NCI-H1694 treated with DMSO at 0.1 percent for 48 hours (cell line): ENCODE measurements at regions not wholly inside any gene's neighbourhood (a gene's known extent, or its start where the extent isn't known, plus 50 kb on each side); places are given as distances from the start of the nearest gene placed in this dataset.

Experiments
- DNase-seq: peaks from one replicate; lab custom pipeline; 2025; lab: John Stamatoyannopoulos, UW

DNA sequence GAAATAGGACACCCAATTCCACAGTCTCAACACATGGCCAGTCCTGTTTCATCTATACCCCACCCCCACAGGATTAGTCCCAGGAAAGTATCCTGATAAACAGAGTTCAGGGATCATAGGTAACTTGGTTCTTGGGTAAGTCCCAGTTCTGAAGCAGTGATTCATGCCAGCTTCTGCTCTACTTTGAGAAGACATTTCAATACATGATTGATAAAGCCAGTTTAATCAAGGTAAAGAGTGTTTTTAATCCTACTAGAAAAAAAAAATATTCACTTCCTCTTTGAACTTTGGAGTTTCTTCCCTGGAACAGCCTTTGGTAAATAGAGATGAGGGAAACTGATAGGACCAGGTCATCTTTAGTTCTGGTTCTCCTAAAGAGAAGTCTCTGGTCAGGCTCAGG, 142.4 kb downstream of the TLR5 start:
- DNase-seq: no peak

DNA sequence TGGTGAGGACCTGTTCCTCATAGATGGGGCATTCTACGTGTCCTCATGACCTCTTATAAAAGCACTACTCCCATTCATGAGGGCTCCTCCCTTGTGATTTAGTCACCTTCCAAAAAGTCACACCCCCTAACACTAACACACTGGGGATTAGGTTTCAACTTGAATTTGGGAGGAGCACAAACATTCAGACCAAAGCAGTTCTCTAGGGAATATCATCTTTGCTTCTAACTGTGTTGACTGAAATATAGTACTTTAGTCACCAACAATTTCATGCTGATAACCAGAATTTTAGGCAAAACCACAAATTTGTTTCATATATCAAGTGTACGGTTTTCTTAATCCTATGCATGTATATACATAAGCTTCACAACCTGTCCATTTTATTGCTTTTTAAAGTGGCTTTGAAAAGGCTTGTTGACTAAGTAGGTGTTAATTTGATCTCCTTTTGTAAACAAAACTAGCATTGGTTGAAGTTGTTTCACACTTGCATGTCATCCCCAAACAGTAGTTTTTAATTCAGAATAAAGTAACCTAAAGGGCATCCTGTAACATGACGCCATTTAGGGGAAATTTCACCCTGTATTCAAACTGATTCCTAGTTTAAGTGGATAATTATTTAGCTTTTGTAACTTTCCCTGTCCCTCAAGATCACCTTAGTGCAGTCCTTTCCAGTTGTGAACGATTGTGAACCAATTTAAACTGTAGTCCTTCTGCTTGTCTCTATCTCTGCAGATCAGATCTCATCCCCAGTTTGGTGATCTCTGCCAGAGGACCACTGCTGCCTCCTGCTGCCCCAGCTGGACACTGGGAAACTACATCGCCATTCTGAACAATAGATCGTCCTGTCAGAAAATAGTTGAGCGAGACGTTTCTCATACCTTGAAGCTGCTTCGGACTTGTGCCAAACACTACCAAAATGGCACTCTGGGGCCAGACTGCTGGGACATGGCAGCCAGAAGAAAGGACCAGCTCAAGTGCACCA, 141.1 kb downstream of the TLR5 start:
- DNase-seq: no peak

DNA sequence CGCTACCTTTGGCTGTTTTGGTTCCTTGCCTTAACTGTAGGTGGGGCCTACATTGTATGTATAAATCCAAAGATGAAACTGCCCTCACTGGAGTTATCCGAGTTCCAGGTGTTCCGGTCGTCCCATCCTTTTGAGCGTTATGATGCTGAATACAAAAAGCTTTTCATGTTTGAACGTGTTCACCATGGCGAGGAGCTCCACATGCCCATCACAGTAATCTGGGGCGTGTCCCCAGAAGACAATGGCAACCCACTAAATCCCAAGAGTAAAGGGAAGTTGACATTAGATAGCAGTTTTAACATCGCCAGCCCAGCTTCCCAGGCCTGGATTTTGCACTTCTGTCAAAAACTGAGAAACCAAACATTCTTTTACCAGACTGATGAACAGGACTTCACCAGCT, 139.5 kb downstream of the TLR5 start:
- no peak for DNase-seq

DNA sequence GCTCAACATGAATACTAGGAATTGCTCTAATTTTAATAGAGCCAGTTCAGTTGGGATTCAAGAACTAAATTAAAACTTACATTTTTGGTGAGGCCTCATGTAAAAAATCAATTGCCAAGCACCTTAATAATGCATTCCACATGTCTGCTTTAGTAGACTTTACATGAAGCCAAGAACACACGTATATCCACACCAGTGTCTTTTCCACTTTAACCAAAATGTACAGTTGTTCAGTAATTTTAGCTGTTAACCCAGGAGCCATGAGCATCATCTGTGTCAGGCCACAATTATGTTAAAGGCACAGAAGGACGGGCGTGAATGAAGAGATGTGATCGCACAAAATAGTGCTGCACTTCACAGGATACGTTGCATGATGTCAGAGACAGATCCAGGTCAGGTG, 136.7 kb downstream of the TLR5 start:
- no peak for DNase-seq

DNA sequence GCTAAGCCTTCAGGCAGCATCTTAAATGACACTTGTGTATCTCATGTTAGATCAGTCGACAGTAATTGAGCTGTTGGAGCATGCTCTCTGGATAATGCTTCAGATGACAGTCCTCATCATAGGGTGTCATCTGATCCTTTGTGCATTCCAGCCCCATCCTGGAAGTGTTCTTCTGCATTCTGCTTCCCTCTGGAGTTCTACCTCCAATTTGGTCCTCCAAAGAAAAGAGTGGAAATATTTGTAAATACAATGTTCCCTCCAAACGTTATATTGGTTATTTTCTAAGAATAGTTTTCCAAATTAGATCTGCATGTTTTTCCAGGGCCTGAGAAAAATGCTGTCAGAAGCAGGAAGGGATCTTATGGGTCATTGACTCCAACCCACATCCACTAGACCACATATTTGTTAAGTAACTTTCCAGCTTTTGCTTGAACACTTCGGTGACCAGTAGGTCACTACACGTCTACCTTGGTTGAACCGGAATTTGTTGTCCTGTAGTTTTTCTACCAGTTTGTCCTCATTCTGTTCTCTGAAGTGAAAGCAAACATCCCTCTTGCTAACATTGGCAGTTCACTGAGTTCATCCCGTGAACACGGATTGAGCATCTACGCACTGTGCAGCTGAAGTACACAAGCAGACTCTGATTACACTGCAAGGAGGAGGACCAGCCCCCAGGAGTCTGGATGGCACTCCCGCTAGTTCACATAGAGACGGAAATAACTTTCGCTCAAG, 136.0 kb downstream of the TLR5 start:
- DNase-seq: no peak

DNA sequence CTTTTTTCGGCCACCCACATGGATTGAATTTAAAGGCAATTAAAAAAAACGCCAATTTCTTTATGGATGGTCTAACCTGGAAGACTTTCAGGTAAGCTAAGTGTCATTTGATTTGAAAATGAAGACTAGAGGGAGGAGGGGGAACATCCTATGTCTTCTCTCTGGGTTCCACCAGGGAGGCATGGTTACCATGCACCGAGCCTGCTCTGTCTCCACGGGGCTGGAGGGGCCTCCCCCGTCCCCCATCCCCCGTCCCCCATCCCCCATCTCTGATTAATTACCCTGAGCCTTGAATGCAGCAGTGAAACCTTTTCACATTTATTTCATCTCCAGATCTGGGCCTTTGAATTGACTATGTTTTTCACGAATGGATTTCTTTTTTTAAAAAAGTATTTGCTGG, 135.1 kb downstream of the TLR5 start:
- no peak for DNase-seq

DNA sequence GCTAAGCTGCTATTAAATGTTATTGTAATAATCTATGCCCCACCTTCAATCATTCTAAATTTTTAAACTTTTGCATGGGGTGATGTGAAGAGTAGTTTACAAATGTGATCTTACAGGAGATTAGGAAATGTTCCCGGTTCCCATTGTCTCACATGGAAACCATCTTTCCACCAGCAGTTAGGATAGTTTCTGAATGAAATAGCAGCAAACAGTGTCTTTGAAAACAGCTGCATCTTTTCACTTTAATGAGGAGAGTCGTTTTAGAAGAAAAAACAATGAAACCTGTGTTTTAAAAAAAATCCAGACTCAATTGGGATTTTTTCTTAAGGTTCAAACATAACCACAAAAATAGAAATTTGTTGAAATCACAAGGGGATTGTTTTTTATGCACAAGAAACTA, 134.2 kb downstream of the TLR5 start:
- no peak for DNase-seq

DNA sequence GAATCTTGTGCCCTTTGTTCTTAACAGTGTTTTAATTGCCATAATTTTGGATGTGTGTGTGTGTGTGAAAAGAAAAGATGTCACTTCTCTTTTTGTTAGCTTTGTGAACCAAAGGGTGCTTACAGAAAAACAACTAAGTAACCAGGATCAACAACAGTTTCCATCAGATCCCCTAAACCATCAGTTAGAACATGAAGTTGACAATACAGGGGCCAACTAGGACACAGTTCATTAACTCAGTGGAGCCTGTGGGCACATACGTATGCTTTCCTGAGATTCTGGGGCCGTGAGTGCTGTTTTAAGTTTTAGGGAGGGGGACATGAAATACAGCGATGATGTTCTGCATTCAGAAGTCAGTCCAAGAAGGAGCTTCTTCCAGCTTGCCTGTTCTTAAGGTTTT, 133.6 kb downstream of the TLR5 start:
- no peak for DNase-seq

DNA sequence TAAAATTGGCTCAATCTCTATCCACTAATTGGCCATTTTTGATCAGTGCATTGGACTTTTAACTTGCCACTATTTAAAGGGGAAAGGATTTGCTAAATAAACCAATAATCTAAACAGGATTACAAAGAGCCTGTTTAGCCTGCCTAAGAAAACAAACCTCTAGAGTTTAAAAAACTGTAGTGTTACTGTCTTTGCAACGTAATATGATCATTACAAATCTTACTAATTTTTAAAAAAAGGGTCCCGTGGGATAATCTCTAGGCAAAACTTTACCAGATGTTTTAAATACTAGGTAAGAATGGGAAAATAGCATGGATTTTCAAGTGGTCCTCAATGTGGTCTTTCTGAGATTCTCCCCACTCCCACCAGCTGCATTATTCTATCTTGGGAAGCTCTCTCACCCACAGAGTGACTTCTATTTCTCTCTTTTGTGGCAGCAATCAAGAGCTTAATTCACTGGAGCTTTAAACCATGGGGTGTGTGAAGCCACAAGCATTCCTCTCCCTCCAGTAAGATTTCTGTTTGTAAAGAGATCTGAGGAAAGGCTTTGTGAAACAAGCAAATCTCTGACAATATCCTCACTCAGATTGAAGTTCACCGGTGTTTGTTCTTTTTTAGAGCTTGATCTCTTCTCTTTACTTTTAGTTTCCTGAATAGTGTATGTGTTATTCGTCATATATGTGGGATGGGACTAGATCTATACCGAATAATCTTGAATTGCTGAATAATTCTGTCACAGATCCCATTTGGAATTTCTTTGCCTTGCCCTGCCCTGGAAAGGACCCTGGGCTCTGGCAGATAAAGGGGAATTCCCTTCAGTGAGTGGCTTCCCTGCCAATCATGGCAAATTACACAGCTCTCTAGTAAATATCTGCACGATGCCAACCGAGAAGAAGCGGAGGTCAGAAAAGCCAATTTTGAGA, 132.2 kb downstream of the TLR5 start:
- DNase-seq: no peak

DNA sequence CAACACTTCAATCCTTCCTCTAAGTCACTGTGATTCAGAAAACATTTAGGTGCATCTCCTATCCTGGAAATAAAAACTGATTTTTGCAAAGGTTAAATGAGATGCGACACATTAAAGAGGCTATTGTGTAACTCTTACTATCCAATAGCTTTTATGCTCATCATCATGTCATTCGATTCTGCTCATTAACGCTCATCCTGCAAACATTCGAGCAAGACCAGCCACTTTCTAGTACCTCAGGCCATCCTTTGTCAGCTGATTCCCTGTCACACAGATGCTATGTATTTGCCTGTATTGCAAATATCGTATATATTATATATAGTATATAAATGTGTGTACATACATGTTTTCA, 131.6 kb downstream of the TLR5 start:
- DNase-seq: no peak

DNA sequence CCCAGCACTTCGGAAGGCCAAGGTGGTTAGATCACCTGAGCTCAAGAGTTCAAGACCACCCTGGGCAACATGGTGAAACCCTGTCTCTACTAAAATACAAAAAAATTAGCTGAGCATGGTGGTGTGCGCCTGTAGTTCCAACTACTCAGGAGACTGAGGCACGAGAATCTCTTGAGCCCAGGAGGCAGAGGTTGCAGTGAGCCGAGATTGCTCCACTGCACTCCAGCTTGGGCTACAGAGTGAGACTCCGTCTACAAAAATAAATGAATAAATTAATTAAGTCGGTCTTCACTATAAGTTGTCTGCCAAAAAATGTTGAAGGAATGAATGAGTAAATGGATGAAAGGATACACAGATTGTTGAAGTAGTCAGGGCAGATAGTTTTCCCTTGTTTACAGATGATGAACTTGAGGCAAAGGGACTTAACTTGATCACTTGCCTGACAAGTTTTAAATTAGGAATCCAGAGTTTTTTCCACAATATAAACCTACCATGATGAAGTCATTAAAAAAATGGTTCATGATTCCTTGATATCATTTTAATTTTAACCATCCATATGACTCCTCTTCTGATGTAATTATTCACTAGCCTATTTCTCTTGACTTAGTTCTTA, 130.8 kb downstream of the TLR5 start:
- no peak for DNase-seq

DNA sequence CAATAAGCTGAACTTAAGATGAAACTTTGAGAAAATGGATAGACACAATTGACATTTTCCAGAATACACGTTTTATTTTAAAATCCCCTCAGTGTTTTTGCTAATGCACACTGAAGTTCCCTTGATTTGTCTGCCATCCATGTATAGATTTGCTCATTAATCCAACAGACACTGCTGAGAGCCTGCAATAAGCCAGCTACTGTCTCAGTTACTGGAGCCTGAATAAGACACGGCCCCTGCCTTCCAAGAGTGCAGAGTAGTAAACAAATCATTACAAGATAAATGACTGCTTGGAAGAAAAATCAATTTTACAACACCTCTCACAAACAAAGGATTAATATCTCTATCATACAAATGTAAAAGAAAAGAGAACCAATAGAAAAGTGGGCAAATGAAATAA, 130.1 kb downstream of the TLR5 start:
- no peak for DNase-seq

DNA sequence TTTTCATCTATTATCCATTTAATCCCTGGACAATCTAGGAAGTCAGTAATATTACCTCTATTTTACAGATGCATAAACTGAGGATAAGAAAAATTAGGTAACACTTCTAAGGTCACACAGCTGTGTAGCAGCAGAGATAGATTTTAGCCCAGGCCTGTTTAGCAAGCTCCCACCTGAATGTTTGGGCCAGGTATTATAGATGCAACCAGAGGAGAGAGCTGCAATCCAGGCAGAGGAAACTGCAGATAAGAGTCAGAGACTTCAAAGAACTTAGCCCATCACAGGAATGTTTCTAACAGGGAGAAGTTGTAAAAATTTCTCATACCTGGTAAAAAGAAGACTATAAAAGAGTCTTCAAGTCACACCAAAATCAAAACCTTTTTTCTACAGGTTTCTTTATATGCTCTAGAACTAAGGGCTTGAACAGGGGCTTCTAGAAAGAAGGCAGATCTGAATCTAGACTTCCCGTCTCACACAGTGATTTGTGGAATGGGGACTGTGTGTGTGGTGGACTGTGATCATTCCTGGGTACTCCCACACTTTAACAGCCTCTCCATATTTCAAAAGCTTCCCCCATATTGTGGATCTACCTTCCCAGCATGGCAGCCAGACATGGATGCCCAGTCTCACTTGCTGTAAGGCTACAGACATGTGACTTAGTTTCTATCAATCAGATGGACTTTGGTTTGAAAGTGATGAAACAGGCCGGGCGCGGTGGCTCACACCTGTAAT, 128.7 kb downstream of the TLR5 start:
- no peak for DNase-seq

DNA sequence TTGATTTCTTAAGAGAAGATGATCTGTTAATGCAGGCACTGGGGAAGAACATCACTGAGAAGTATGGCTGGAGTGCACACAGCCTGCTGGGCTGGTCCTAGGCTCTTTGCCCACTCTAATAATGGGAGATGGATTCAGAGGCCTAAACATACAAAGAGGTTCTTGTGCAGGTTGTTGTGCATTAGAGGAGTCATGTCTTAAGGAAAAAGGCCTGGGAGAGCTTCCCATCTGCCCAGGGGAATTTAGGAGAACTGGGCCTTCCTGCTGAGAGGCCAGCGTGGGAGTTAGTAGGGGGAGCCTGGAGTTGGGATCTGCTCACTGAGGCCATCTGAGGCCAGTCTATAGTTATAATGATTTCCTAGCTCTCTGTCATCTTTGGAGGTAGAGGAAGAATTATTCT, 126.7 kb downstream of the TLR5 start:
- DNase-seq: no peak

DNA sequence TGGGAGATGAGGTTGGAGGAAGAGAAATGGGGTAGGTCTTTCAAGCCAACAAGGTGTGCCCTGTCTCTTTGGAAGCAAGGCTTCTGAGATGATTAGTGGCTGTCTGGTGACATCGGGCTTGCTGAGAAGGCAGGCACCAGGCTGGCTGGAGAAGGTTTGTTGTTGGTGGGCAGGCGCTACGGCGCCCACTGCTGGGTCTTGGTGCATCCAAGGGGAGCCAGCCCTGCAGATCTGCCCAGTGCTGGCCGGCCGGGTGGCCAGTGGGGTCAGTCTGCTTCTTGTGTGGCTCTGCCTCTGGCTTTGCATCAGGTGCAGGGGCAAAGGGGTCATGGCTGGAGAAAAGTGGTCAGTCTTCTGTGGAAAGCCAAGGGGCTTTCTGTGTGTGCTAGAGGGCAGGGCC, 126.2 kb downstream of the TLR5 start:
- DNase-seq: no peak

DNA sequence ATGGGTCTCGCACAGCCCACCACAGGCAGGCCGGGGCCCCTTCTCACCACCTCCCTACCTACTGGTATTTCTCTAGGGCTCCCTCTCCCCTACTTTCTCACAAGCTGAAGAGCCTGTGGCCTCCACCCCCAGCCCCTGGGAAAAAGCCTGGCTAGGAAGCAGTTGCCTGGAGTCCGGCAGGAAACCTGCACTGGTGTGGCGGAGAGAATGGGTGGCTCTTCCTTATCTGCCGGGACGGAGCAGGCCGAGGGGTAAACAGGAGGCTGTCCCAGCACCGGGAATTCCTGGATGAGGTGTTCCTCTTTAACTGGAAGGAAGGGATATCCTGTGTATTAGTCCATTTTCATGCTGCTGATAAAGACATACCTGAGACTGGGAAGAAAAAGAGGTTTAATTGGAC, 125.8 kb downstream of the TLR5 start:
- no peak for DNase-seq

DNA sequence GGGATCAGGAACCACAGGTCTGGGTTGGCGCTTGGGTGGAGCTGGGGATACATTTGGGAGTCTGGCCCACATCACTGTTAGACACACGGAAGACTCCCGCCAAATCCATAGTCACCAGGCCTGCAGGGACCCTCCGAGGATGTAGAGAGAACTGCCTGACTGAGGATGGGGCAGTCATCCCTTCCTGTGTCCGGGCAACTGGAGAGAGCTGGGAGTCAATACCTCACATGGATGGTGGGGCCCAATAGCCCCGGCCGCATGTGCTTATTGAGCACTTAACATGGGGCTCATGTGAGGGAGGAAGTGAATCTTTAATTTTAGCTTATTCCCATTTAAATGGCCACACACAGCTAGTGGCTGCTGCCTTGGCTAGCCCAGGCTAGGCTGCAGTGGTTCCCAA, 124.5 kb downstream of the TLR5 start:
- no peak for DNase-seq

DNA sequence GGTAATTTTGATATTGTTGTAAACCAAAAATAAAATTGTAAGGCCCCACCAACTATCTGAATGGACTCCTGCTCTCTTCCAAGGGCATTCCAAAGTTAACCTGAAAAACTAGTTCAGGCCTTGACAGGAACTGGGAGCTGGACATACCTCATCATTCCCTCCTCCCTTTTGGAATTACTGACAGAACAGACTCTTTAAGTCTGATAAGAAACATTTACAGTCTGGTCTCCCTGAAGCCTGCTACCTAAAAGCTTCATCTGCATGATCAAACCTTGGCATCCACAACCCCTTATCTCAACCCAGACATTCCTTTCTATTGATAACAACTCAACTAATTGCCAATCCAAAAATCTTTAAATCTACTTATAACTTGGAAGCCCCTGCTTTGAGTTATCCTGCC, 123.8 kb downstream of the TLR5 start:
- DNase-seq: no peak

DNA sequence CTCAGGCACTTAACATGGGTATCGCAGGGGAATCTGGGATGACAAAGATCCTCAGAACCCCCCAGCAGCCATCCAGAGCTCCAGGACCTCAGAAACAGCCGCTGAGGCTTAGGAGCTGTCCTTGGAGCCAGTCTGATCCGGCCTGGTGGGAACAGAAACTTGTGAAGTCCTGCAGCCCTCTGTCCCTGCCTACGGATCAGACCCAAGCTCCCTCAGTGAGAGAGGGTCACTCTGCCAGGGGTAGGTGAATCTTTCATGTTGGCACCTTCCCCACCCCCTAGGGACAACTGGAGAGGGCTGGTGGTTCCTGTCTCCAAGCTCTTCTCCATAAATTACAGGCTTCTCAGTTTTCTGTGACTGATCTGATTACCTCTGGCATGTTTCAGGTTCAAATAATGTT, 122.3 kb downstream of the TLR5 start:
- DNase-seq: no peak

DNA sequence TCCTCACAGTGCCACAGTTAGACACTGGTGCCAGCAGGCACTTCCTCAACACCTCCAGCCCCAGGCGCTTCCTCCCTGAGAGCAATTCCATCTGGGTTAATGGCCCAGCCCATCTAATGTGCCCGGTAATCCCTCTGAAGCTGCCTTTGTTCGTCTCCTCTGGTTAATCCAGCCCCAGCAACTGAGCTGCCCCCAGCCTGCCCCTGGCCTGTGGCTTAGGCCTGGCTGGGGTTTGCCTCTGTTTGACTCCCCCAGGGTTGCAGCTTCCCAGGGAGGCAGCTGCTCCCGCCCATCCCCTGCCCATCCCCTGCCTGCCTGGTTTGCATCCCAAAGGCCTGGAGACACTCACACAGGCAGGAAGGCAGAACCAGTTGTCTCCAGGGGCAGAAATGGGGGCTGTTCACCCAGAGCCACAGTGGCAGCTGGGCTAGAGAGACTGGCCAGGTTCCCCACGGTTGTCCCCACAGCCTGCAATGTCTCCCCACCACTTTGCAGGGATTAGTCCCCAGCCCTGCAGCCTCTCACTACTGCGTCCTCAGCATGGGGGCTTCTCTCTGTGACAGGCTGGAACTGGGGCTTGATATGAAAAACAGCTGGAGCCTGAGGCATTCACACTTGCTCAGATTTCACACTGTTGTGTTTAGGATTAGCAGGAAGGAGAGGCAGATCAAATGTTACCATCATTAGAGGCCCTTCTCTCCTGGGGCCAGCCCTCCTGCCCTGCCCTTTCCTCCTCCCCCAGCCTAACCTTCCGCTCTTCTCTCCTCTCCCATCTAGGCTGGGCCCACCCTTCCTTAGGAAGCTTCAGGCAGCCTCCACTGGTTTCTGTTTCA, 120.2 kb downstream of the TLR5 start:
- no peak for DNase-seq
